ENCODE measurements at regions not wholly inside any gene's neighbourhood (a gene's known extent, or its start where the extent isn't known, plus 50 kb on each side); places are given as distances from the start of the nearest gene placed in this dataset.

- Mint-ChIP-seq H3K4me1 (no peaks in the 10 kb centered on the region), H3K27ac (no peak overlapping the region), H3K9me3 (no peaks in the 10 kb centered on the region), H3K4me3 (no peak overlapping the region), H3K27me3 (no peaks in the 10 kb centered on the region), H3K36me3 (no peaks in the 10 kb centered on the region)
- DNase-seq = no peak
These were observed 440.8 kb downstream of the RMST start for GRCh38 chr12:97903356-97903755.

GRCh38 chr12:97907504-97907903, 444.9 kb downstream of the RMST start:
- H3K4me1 Mint-ChIP-seq = no peaks in the 10 kb centered on the region
- H3K9me3 Mint-ChIP-seq = no peaks in the 10 kb centered on the region
- H3K27me3 Mint-ChIP-seq = no peaks in the 10 kb centered on the region
- no peaks in the 10 kb centered on the region for H3K36me3 Mint-ChIP-seq
- no peak overlapping the region for H3K4me3 Mint-ChIP-seq
- no peak overlapping the region for H3K27ac Mint-ChIP-seq
- no peak for DNase-seq

GRCh38 chr12:97910559-97910958, 448.0 kb downstream of the RMST start:
- no peak for DNase-seq
- Mint-ChIP-seq H3K27me3 (no peaks in the 10 kb centered on the region), H3K27ac (no peak overlapping the region), H3K36me3 (no peaks in the 10 kb centered on the region), H3K4me1 (no peaks in the 10 kb centered on the region), H3K9me3 (no peaks in the 10 kb centered on the region), H3K4me3 (no peak overlapping the region)

- no peaks in the 10 kb centered on the region for H3K36me3 Mint-ChIP-seq
- H3K27me3 Mint-ChIP-seq = no peaks in the 10 kb centered on the region
- no peaks in the 10 kb centered on the region for H3K9me3 Mint-ChIP-seq
- no peak overlapping the region for H3K4me3 Mint-ChIP-seq
- no peak overlapping the region for H3K27ac Mint-ChIP-seq
- no peaks in the 10 kb centered on the region for H3K4me1 Mint-ChIP-seq
- no peak for DNase-seq
These were observed 450.3 kb downstream of the RMST start for GRCh38 chr12:97912943-97913342.

- Mint-ChIP-seq H3K27me3 (peaks cover 3% of the 10 kb centered on the region), H3K4me1 (no peaks in the 10 kb centered on the region), H3K4me3 (no peak overlapping the region), H3K36me3 (no peaks in the 10 kb centered on the region), H3K9me3 (peaks cover 2% of the 10 kb centered on the region), H3K27ac (no peak overlapping the region)
- DNase-seq = no peak
These were observed 459.5 kb downstream of the RMST start for GRCh38 chr12:97921979-97922722.

- Mint-ChIP-seq H3K9me3 (peaks cover 2% of the 10 kb centered on the region), H3K4me3 (no peak overlapping the region), H3K27me3 (peaks cover 3% of the 10 kb centered on the region), H3K4me1 (no peaks in the 10 kb centered on the region), H3K36me3 (no peaks in the 10 kb centered on the region), H3K27ac (no peak overlapping the region)
- DNase-seq = no peak
These were observed 460.9 kb downstream of the RMST start for GRCh38 chr12:97923546-97923945.

- no peak for DNase-seq
- Mint-ChIP-seq H3K27me3 (peaks cover 3% of the 10 kb centered on the region), H3K27ac (no peak overlapping the region), H3K4me1 (no peaks in the 10 kb centered on the region), H3K9me3 (peaks cover 2% of the 10 kb centered on the region), H3K4me3 (no peak overlapping the region), H3K36me3 (no peaks in the 10 kb centered on the region)
These were observed 461.5 kb downstream of the RMST start for GRCh38 chr12:97924122-97924521.

GRCh38 chr12:97927977-97928376, 465.4 kb downstream of the RMST start:
- Mint-ChIP-seq H3K27me3 (no peaks in the 10 kb centered on the region), H3K9me3 (no peaks in the 10 kb centered on the region), H3K4me1 (no peaks in the 10 kb centered on the region), H3K4me3 (no peak overlapping the region), H3K27ac (no peak overlapping the region), H3K36me3 (no peaks in the 10 kb centered on the region)
- no peak for DNase-seq

- Mint-ChIP-seq H3K27ac (no peak overlapping the region), H3K27me3 (no peaks in the 10 kb centered on the region), H3K9me3 (peaks cover 2% of the 10 kb centered on the region), H3K4me3 (no peak overlapping the region), H3K36me3 (no peaks in the 10 kb centered on the region), H3K4me1 (no peaks in the 10 kb centered on the region)
- DNase-seq = no peak
These were observed 473.6 kb downstream of the RMST start for GRCh38 chr12:97936165-97936564.

- Mint-ChIP-seq H3K36me3 (no peaks in the 10 kb centered on the region), H3K27me3 (no peaks in the 10 kb centered on the region), H3K4me1 (no peaks in the 10 kb centered on the region), H3K4me3 (no peak overlapping the region), H3K9me3 (peaks cover 2% of the 10 kb centered on the region), H3K27ac (no peak overlapping the region)
- no peak for DNase-seq
These were observed 475.4 kb downstream of the RMST start for GRCh38 chr12:97938031-97938430.

- no peak for DNase-seq
- Mint-ChIP-seq H3K36me3 (no peaks in the 10 kb centered on the region), H3K9me3 (peaks cover 2% of the 10 kb centered on the region), H3K27me3 (no peaks in the 10 kb centered on the region), H3K4me3 (no peak overlapping the region), H3K4me1 (no peaks in the 10 kb centered on the region), H3K27ac (no peak overlapping the region)
These were observed 476.6 kb downstream of the RMST start for GRCh38 chr12:97939156-97939555.

- peaks cover 2% of the 10 kb centered on the region for H3K9me3 Mint-ChIP-seq
- DNase-seq = no peak
- H3K36me3 Mint-ChIP-seq = no peaks in the 10 kb centered on the region
- H3K27me3 Mint-ChIP-seq = no peaks in the 10 kb centered on the region
- no peaks in the 10 kb centered on the region for H3K4me1 Mint-ChIP-seq
- H3K4me3 Mint-ChIP-seq = no peak overlapping the region
- no peak overlapping the region for H3K27ac Mint-ChIP-seq
These were observed 477.5 kb downstream of the RMST start for GRCh38 chr12:97940105-97940504.

GRCh38 chr12:97940629-97941028, 478.0 kb downstream of the RMST start:
- H3K36me3 Mint-ChIP-seq = no peaks in the 10 kb centered on the region
- peaks cover 2% of the 10 kb centered on the region for H3K9me3 Mint-ChIP-seq
- H3K4me1 Mint-ChIP-seq = no peaks in the 10 kb centered on the region
- H3K27me3 Mint-ChIP-seq = no peaks in the 10 kb centered on the region
- H3K4me3 Mint-ChIP-seq = no peak overlapping the region
- no peak overlapping the region for H3K27ac Mint-ChIP-seq
- DNase-seq = no peak

GRCh38 chr12:97941686-97942354, 479.2 kb downstream of the RMST start:
- H3K4me3 Mint-ChIP-seq = no peak overlapping the region
- DNase-seq = no peak
- no peaks in the 10 kb centered on the region for H3K36me3 Mint-ChIP-seq
- H3K27me3 Mint-ChIP-seq = no peaks in the 10 kb centered on the region
- H3K27ac Mint-ChIP-seq = no peak overlapping the region
- peaks cover 2% of the 10 kb centered on the region for H3K9me3 Mint-ChIP-seq
- H3K4me1 Mint-ChIP-seq = no peaks in the 10 kb centered on the region

GRCh38 chr12:97943359-97943758, 480.8 kb downstream of the RMST start:
- DNase-seq = no peak
- Mint-ChIP-seq H3K4me3 (no peak overlapping the region), H3K27ac (no peak overlapping the region), H3K9me3 (peaks cover 2% of the 10 kb centered on the region), H3K27me3 (no peaks in the 10 kb centered on the region), H3K36me3 (no peaks in the 10 kb centered on the region), H3K4me1 (no peaks in the 10 kb centered on the region)

GRCh38 chr12:97944576-97944975, 482.0 kb downstream of the RMST start:
- Mint-ChIP-seq H3K9me3 (peaks cover 2% of the 10 kb centered on the region), H3K4me3 (no peak overlapping the region), H3K27me3 (no peaks in the 10 kb centered on the region), H3K27ac (no peak overlapping the region), H3K4me1 (no peaks in the 10 kb centered on the region), H3K36me3 (no peaks in the 10 kb centered on the region)
- no peak for DNase-seq
